DMS114 treated with DMSO at 0.1 percent for 48 hours (cell line): ENCODE measurements at regions not wholly inside any gene's neighbourhood (a gene's known extent, or its start where the extent isn't known, plus 50 kb on each side); places are given as distances from the start of the nearest gene placed in this dataset.

Experiments
- DNase-seq: peaks from one replicate; lab custom pipeline; 2025; ENCODE audit not compliant: unreplicated experiment; lab: John Stamatoyannopoulos, UW

DNA sequence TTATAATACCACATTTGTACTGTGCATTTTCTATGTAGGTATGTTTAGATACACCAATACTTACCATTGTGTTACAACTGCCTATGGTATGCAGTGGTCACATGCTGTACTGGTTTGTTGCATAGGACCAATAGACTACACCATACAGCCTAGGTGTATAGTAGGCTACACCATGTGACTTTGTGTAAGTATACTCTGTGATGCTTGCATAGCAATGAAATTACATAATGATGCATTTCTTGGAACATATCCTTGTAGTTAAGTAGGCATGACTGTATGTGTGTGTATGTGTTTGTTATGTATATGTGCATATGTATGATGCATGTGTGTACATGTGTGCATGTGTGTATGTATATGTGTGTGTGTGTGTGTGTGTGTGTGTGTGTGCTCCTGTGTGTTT lies 157.6 kb downstream of the TDRD15 start:
- DNase-seq = no peak

DNA sequence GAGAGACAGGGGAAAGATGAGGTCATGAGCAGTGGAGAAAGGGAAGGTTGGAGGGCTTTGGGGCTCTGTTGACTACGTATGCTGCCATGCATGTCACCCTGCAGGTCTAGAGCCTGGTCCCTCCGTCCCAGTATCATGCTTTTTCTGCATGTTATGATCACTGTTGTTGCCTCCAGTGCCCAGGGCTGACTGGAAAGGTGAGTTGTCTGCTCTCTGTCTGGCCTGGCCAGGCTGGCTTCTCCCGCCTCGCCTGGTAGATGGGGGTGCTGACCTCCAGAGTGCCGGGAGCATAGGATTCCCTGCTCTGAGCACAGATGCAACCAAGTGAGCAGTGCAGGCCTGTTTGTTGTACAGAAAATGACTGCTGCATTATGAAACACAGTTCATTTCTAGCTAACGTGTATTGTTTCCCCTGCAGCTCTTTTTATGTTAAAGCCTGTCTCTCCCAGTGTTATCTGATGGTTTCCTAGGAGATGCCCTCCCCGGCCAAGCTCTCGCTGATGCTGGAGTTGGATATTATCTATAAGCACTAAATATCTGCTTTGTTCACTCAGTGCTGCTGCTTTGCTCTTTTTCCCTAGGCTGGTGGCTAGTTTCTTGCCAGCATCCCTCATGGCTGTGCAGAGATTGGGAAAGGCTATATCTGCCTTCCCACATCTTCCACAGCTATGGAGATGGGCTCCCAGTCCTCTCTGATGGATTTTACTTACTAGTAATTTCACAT lies 158.2 kb downstream of the TDRD15 start:
- no peak for DNase-seq

GRCh38 chr2:21282515-21282898 lies 158.7 kb downstream of the TDRD15 start:
- DNase-seq = no peak

DNA sequence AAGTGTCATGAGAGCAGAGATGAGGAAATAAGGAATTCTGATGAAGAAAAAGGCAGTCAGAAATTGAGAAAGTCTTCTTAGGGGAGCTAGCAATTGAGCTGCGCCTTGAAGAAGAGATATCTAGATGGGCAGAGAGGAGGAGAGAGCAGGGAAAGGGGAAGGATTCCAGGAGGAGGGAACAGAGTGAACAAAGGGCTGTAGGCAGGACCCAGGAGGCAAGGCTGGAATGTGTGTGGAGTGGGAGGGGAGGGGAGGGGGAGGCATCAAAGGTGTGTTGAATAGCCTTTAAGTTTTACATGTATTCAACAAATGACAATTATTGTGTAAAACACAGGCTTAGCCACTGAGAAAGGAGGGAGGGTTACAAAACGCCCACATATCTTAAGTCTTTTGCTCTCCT lies 164.5 kb downstream of the TDRD15 start:
- no peak for DNase-seq

DNA sequence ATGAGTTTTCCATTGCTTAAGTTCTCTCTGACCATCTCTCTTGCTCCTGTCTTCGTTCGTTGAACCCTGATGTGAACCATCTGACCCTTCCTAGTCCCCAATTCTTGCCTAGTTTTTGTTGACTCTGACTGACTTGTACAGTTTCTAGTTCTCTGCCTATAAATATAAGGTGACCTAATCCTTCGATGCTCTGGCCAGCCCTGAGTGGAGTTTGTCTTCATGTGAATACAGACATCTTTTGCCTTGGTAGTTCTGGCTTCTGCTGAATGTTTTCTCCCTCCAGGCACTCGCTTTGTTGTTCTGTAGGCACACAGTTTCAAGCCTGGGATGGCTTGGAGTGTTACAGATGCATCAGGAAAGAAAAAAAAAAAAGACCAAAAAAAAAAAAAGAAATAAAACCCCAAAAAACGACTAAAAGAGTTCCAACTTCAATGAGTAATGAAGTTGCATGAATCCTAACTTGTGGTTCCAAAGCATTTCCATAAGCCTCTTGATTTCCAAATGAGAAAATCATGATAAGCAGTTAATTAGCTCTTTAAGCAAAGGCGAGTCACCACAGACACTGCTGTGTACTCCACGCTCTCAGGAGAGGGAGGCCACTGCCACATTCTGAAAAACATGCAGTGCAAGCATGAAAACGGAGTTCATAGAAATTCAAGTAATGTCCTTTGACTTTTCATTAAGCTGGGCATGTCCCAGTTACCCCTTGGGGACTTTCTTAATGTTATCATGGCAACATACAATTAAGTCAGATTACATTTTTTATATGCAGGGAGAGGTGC lies 165.2 kb downstream of the TDRD15 start:
- no peak for DNase-seq

- no peak for DNase-seq
Measured at GRCh38 chr2:21289551-21289950, 165.8 kb downstream of the TDRD15 start.

DNA sequence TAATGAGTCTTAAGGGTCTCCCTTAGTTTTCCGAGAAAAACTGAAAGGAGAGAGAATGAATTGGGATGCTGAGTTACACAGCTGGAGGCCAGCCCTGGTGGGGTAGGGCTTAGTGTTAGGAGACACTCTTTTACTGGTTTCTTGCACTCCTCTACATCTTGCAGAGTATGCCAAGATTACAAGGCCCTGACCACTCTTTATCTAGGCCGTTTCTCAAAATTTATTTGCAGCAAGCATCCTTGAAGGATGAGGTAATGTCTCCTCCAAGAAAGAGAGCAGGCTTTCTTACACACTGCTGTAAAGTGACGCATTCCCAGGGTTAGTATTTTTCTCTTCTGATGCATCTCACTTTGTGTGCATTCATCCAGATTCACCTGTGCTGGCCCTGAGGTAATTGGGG lies 166.2 kb downstream of the TDRD15 start:
- no peak for DNase-seq

DNA sequence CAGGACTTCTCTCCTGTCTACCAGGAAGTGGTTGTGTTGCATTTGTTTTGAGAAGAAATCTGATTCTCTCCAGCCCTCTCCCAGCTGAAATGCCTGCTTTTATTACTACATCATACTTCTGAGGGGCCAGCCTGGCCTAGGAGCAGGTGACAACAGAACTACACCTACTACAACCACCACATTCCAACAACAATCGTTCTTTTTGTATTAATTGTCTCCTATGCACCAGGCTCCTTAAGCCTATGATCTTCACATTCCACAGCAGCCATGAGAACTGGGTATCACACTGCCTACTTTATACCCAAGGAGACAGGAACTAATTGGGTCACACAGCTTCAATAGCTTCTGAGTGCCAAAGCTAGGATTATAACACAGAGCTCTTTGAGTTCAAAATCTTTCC lies 167.7 kb downstream of the TDRD15 start:
- DNase-seq = no peak

DNA sequence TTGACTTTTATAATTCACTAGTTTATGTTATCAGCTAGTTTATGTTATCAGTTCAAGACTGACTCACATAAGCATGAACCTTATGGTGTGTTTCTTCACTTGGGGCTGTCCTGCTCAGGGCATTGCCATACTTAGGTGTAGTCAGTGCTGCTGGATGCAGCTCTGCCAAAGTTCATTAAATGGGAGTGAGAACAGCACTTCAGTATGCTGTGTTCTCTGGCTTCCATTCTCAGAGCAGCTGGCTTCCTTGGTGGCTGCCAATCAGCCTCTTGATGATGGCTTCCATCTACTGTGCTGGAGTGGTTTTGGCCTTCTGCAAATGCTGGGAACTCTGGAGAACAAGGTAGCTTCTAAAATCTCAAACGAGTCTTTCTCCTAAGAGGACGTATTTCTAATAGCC lies 170.7 kb downstream of the TDRD15 start:
- no peak for DNase-seq

DNA sequence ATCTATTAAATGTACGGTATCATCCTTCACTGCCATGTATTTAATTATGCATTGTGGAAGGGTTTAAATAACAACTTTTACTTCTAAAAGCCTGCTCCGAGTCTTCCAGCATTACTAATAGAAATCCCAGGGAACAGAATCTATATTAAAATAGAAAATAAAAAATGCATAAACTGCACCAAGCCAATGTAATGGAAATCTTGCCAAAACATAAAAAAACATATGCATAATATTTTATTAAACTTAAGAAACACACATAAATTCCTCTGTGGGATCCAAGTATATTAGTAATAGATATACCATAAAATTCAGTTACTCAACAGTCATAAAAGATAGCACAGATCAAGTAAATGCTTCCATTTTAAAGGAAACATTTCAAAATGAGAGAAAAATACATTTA lies 175.6 kb downstream of the TDRD15 start:
- no peak for DNase-seq

- no peak for DNase-seq
Measured at GRCh38 chr2:21301871-21302455, 178.2 kb downstream of the TDRD15 start.

DNA sequence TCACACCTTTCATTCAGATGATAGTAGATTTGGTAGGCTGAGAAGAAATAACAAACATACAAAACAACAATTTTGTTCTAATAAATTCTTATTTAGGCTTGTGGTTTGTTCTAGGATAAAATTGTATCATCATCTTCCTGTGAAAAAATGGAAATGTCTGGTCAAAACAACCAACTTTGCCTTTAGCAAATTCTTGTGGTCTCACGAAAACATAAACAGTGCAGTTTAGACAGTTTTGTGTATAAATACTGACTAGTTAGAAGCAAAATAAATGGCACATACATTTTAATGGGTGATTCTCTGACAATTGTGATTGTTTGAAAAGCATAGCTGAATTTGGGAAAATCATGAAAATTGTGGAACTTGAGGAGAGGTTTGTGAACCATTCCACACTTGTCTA lies 180.1 kb downstream of the TDRD15 start:
- DNase-seq = no peak

DNA sequence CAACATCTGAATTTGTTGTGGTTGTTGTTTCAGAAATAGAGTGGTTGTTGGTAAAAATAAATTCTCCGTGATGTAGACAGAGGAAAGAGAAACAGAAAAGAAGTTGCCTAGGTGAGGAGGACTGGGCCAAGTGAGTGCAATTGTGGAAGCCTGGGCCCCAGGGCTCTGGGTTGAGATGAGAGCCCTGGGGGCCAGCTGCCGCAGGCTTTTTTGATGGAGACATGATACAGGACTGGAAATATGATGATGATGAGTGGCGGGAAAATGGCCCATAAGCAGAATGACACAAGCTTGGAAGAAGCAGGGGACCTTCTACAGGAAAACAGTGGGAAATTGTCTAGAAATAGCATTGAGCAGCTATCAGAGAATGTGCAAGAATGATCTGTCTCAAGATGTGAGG lies 181.8 kb downstream of the TDRD15 start:
- DNase-seq = no peak

DNA sequence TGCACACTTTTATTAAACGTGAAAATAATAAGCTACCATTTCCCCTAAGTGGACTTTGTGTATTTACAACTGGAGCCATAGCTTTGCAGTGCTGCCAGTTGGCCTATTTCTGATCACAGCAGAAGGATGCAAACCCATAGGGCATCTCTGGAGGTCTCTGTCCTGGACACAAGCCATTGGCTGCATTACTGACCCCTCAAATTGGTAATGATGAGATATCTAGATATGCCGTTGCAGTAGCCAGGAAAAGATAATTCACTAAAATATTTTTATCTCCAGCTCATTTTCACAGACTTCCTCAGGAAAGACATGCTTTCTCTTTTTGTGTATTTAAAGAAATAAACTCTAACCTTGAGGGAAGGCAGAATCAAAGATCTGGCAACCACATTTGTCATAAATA lies 182.5 kb downstream of the TDRD15 start:
- no peak for DNase-seq

DNA sequence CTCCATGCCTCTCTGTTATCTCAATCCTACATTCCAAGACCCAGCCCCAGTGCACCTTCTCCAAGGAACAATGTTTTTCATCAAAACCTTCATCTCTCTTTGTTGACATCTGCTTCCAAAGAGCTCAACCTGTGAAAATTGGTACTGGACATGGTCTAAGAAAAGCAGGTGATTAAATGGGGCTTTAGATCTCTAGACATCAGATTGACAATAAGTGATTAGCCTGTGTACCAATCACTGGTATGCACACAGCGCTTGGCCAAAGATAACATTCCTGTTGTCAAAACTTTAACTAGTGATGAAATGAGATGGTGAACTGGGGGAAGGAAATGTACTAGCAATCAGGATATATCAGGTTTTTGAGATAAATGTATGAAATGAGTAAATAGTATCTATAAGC lies 183.3 kb downstream of the TDRD15 start:
- no peak for DNase-seq

DNA sequence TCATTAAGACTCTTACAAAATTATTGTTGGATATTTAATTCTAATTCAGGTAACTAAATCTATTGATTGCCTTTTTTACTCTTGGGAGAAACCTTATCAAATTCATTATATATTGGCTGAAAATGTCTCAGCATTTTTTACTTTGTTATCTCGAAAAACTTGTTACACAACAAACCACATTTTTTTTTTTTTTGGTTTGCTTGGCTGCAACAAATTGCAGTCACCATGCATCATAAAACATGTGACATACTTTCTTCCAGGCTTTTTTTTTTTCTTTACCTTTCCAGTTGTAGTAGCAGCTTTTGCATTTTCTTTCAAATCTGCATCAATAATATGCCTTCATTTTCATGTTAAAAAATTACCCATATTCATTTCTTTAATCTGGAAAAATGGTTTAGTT lies 186.7 kb downstream of the TDRD15 start:
- DNase-seq = no peak

- DNase-seq = no peak
Measured at GRCh38 chr2:21314322-21314835, 190.6 kb downstream of the TDRD15 start.

GRCh38 chr2:21317131-21317530 lies 193.4 kb downstream of the TDRD15 start:
- no peak for DNase-seq

DNA sequence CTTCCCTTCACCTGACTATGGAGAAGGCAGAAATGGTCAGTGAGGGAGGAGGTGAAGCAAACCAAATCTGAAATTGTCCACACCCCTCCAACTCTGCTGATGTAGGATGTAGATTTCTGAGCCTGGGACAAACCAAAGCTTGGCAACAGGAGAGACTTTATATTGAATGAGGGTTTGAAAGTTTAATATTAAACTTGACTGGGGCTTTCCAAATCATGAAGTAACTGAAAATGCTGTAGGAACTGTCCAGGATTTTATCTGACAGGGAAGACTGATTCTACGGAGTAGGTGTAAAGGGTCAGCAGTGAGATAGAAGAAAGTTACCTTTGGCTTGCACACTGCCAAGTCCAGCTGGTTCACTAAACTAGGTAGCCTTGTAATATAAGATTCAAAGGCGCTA lies 194.5 kb downstream of the TDRD15 start:
- DNase-seq = no peak

GRCh38 chr2:21326152-21326551 lies 202.4 kb downstream of the TDRD15 start:
- no peak for DNase-seq

GRCh38 chr2:21328177-21328576 lies 204.4 kb downstream of the TDRD15 start:
- no peak for DNase-seq

- DNase-seq = no peak
Measured at GRCh38 chr2:21330786-21331391, 207.1 kb downstream of the TDRD15 start.
